ENCODE measurements at regions not wholly inside any gene's neighbourhood (a gene's known extent, or its start where the extent isn't known, plus 50 kb on each side); places are given as distances from the start of the nearest gene placed in this dataset.

DNA sequence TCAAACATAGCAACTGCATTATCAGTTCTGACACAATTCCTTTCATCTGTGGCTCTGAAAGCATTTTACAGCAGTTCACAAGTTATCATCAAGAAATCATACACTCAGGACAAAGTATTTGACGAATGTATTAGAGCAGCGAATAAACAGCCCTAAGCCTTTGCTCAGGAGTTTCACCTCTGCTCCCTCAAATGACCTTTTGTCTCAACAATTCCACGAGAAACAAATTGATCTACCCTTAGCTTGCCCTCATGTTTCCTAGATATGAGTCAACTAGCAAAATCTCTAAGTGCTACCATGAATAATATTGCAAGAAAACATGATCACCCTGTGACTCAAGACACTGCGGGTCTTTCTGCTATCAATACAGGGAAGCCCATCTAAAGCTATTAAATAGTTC, 396.1 kb downstream of the EFNB2 start:
- peak; percentile 17 for DNase-seq (ENCODE audit: low read depth, low spot score)

DNA sequence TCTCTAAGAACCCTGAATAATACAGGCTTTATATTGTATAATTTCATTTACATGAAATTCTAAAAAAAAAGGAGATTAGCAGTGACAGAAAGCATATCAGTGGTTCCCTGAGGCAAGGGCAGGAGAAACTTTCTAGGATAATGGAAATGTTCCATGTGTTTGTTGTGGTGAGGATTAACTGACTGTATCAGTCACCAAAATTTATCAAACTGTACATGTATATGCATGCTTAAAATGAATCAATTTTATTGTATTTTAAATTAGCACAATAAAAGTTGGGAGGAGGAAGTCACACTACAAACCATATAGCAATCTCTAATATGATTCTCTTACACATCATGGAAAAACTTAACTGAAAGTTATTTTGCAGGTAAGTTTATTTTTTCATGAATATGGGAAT, 396.8 kb downstream of the EFNB2 start:
- DNase-seq (ENCODE audit: low read depth, low spot score): no peak

DNA sequence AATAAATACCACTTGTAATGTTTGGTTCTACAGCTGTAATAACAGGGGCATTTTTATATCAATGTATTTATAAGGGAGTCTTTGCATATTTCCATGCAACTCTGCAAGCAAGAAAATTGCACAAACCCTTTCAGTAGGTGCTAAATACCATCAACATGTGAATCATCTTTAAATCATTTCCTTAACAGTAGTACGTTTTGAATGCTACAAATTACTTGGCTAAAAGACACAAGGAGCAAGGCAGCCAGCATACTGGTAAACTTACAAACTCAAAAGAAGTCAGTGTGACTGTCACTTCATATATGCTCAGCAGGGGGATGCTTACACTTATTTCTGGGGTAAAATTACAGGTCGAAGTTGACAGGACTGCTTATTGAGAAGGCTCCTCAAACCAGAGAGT, 402.4 kb downstream of the EFNB2 start:
- peak; percentile 44 for DNase-seq (ENCODE audit: low read depth, low spot score)

DNA sequence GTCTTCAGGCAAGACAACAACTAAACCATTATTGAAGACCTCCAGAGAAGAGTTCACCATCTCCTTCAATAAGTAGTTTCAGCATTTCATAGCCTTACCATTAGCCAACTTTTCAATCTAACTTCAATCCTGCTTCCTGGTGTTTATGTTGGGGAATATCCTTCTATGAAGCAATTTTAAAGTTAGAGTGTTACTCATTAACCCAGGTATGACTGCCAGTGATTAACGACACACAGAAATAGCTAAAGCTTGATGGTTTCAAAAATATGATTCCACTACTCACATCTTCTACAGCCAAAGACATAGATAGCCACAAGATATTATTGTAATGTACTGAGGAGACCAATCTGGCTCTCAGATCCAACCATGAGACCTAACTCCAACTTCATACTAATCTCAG, 403.2 kb downstream of the EFNB2 start:
- DNase-seq (ENCODE audit: low read depth, low spot score): no peak

DNA sequence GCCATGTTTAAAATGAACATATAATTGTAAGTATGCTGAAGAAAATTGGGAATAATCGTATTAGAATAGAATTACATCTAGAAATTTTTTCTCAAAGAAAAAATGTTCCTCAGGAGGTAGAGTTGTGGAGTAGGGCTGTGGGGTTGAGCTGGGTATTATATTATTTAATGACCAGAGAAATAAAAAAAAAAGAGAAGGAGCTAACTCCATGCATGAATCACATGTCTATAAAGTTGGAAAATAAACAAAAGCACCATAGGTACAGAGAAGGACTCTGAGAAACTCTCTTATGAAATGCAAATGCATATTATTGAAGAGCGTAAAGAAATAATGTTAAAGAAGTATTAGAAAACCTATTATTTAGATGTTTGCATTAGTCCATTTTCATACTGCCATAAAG, 405.5 kb downstream of the EFNB2 start:
- DNase-seq (ENCODE audit: low read depth, low spot score): no peak

DNA sequence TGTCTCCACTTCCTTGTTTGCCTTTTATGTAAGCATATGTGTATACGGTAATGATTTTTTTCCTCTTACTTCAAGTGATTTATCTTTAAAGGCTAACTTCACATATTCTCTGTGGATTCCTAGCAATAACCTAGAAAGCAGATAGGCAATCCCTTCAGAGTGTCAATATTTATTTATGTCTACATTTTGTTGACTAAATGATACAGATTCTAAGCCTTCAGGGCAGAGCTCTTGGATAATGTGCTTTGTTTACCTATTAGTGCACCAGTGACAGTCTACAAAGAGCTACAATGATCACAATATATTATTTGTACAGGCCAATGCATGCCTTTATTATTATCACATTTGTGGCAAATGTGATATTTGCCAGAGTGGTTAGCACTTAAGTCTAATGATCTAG, 406.2 kb downstream of the EFNB2 start:
- DNase-seq (ENCODE audit: low read depth, low spot score): no peak

DNA sequence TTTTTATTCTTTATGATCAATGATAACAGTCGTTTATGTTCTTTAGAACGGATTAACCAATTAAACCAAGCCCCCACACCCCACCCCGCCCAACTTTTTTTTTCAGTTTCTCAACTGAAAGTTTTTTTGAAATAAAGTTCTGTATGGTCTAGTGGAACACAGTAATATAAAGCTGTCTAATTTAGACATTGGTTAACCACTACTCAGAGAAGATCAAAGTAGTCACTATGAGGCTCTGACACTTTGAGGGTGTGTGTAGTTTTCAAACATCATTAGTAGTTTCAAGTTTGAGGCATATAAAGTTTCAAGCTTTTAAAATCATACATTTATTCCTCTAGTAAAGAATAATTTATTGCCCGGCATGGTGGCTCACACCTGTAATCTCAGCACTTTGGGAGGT, 413.2 kb downstream of the EFNB2 start:
- no peak for DNase-seq (ENCODE audit: low read depth, low spot score)

DNA sequence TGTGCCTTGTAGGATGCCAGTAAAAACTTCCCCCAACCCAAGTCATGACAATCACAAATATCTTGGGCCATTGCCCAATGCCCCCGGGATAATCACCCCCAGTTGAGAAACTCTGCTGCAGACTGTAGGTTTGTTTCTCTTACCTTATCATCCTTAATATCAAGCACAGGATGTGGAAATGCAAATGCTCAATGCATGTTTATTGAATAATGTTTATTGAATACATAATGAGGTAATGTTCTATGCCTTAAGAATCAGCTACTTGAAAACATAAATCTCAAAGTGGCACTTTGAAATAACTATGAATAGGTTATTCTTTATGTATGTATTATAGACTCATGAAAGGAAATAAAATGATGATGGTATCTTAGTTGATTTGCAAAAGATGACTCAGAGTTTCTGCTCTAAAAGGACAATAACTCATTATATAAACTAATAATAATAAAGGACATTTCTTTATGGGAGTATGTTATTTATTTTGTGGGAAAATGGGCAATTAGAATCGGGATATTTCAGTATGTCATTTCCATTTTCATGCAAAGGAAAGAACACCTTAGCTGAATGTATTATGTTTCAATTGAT, 414.2 kb downstream of the EFNB2 start:
- no peak for DNase-seq (ENCODE audit: low read depth, low spot score)

DNA sequence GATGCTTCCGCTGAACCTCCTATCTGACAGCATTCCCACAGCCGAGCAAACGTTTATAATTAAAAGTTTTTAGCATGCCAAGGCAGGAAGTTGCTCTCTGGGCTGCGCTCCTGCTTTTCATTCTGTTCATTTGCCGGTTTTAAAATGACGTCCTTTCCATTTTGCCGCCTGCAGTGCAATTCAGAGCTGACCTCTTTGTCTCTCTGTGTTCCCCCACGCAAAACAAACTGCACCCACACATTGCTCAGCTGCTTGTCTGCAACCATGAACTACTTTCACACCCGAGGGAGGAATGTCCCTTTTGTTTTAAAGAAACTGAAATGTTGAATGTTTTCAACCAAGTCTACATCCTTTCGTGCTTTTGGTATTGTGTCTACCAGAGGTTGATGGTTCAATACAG, 416.5 kb downstream of the EFNB2 start:
- DNase-seq (ENCODE audit: low read depth, low spot score): no peak

DNA sequence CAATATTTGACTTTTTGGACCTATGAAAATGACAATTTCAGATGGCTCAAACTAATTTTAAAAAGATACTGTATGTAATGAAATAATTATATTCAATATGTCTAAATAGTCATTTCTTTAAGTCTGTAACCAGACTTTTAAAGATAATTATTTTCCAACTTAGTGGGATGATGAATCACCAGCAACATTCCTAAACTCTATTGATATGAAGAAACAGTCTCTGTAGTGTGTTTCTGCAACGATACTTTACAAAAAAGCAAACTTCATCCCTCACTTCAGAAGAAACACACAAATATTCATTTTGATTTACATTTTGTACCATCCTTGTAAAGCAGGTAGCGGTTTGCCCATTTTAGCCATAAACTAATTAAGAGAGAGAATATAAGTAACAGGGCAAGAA, 417.4 kb downstream of the EFNB2 start:
- DNase-seq (ENCODE audit: low read depth, low spot score): no peak

DNA sequence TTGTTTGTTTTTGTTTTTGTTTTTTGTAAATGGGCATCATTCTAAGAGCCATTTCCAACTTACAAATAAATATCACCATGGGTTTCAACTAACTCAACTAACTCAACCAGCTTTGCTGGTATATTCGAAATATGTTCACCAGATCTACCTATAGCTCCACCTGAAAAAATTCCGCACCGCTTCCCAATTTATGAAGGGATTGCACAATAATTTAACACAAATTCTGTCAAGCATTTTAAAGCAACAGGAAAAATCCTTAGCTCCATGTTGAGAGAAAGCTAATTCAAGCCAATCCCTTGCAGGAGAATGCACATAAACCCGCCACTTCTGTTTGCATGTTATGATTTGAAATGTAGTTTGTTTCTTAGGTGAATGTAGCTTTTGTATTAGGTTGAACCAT, 417.8 kb downstream of the EFNB2 start:
- no peak for DNase-seq (ENCODE audit: low read depth, low spot score)

DNA sequence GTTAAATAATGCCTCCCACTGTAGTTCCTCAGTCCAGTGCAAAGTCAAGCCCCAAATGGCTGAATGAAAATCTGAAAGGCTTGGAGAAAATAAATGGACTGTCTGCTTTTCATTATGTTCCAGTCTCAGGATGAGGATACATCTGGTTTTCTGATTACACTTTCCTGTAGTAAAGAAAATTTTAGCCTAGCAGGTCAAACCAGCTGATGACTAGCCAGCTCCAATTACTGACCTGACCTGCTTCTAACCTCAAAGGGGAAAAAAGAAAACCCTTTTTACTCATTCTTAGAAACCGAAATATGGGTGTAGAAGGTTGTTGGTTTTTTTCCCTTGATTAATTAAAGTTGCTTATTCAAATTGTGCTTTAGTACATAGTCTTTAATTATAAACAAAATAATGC, 418.4 kb downstream of the EFNB2 start:
- peak; percentile 57 for DNase-seq (ENCODE audit: low read depth, low spot score)

DNA sequence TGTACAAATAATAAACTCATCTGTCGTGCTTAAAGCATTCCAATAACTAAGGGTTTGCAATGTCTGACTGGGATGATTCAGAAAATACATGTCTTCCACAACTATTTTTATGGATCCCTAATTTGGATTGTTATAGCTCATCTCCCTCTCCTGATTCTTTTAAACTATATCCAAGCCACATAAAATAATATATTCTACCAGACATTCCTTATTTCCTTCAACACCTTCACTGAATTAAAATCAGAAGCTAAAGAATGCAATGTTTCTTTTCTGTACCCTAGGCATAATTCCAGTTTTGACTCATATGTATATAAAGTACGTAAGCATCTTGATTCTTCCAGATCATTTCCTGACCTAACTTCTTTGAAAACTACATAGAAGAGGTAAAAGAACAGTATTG, 420.4 kb downstream of the EFNB2 start:
- DNase-seq (ENCODE audit: low read depth, low spot score): no peak

DNA sequence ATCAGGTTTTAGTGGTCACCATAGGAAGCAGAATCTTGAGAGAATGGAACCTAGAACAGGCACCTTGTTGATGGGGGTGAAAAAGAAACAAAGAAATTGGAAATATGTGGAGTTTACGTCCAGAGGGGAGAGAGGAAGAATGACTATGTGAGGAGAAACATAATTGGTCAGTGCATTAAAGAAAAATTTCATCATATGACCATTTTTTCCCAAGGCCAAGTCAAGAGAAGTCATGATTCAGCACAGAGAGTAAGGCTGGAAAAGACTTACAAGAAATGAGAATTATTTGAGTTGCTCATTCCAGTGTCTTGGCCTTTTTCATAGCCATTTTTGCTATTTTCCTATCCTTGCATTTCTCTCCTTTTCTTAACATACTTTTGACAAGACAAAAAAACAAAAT, 421.7 kb downstream of the EFNB2 start:
- no peak for DNase-seq (ENCODE audit: low read depth, low spot score)

DNA sequence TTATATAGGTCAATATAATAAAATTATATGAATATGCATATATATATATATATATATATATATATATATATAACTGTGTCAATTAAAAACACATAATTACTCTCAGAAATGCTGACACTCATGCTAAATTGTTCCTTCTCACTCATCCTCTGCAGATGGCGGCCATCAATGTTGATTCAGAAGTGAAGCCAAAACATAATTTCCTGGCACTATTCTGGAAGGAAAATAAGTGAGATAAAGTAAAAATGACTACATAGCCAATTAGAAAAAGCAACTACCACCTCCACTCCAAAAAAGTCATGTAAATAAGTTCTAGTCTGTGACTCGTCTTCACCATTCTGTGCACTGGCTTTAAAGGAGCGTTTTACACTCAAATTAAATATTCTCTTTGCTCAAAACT, 423.3 kb downstream of the EFNB2 start:
- no peak for DNase-seq (ENCODE audit: low read depth, low spot score)

DNA sequence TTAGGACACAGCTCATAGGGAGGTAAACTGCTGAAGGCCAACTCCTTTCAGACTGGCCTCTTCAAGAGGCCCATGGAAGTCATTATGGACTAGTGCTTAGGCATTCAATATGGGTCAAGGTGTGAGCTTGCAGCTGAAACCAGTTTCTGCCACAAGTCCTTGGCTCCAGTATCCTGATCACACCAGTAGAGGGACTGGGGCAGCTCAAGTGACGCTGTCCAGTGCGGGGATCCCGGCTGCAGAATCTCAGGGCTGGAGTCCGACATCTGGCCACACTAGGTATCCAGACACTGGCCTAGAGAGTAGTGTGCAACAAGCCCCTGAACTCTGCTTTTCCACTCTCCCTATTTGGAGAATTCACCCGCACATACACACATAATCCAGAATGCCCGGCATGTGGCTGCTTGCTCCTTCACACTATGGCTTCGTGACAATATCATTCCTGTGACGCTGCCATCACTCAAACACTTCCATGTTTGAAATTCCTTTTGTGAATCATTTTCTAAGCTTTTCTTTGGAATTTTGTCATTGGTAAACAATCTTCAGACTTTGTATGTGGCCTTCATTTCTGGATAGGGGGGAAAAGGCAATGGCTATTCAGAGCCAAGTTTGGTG, 425.1 kb downstream of the EFNB2 start:
- no peak for DNase-seq (ENCODE audit: low read depth, low spot score)

DNA sequence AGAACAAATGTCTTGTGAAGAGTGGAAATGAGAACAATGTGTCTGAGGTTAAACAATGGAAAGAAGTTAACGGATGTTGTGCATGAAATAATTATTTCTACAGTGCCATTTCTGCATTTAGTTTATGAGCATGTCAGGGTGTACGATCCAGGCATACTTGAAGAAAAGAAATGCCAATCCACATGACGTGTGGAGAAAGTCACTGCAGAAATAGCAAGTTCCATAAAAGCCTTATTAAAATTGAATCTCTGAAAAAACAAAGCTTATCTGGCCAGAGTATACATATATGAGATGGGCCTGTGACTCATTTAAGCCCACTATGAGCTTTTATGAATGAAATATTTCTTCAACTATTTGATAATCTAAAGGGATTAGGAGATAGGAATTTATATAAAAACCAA, 426.1 kb downstream of the EFNB2 start:
- no peak for DNase-seq (ENCODE audit: low read depth, low spot score)

DNA sequence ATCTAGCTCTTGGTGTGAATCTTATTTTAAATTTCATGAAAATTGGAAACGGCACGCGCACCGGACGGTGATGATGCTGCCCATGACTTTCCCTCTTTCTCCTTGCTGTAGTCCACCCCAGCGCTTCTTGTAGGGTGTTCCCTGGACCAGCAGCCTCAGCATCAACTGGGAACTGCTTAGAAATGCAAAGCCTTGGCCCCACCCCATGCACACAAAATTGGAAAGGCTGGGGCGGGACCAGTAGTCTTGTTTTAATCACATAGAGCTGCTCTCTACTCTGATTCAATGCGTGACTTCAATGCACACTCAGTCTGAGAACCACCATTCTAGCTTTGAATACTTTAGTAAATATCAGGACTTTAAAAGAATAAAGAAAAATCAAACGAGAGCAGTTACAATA, 427.1 kb downstream of the EFNB2 start:
- no peak for DNase-seq (ENCODE audit: low read depth, low spot score)

DNA sequence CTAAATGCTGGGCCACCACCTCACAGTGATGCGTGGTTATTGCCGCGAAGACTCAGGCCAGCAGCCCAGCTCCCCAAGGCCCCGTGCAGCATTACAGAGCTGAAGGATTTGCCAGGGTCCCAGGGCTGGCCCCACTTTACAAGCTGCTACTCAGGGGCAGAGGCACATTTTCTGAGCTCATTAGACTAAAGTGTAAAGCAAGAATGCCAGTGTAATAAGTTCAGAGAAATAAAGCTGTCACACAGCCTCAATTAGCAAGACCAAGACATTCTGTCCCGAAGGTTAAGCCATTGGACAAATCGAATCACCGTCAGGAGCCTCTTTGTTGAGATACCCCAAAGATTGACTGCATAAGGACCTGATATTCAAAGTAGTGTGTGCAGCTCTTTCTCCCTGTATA, 428.4 kb downstream of the EFNB2 start:
- no peak for DNase-seq (ENCODE audit: low read depth, low spot score)

DNA sequence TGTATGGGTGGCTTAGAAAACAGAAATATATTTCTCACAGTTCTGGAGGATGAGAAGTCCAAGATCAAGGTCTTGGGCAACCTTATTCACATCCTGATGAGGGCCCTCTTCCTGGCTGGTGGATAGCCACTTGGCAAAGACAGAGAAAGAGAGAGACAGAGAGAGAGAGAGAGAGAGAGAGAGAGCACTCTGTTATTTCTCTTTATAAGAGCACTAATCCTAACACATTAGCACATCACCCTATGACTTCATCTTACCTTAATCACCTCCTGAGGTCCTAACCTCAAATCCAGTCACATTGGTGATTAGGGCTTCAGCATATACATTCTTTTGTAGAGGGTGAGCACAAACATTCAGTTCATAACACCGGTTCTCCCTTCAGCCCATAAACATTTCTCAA, 430.3 kb downstream of the EFNB2 start:
- DNase-seq (ENCODE audit: low read depth, low spot score): no peak

DNA sequence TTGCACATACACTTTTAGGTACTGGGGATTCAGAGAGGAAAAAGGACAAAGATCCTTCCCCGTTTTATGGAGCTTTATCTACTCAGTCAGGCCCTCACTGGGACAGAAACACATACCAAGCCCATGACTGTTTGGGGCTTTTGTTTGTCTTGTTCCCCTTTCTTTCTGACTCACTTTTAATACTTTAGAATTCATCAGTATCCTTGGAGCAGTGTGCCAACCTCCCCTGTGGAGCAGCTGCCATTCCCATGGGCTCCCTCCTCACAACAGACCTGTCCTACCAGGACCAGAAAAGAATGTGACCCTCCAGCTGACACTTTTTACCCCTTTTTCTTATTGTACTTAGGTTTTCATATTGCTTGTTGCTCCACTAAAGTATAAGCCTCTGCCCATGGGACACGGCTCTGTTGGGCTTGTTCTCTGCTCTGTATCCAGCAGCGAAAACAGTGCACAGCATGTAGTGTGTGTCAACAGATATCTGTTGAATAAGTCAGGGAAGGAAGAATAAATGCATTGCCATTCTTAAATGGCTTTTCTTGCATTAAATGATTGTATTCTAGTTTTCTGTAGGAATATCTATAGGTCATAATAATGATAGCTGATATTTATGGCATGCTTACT, 431.1 kb downstream of the EFNB2 start:
- DNase-seq (ENCODE audit: low read depth, low spot score): peak; percentile 46

DNA sequence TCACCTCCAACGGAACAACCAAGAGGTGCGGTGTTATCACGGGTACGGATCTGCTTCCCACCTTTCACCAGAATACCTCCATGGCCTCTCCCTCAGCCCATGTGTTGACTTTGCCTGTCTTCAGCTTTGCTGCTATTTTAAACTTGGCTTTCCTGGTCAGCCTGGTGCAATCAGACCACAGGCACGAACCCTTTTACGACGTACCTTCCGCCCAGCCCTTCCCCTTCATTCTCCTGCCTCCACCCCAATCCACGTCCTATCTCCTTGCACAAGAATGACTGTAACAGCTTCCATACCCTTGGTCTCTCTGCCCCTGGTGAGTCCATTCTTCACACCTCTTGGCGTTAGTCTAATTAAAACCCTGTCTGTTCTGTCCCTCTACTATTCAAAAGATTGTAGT, 431.7 kb downstream of the EFNB2 start:
- DNase-seq (ENCODE audit: low read depth, low spot score): no peak

DNA sequence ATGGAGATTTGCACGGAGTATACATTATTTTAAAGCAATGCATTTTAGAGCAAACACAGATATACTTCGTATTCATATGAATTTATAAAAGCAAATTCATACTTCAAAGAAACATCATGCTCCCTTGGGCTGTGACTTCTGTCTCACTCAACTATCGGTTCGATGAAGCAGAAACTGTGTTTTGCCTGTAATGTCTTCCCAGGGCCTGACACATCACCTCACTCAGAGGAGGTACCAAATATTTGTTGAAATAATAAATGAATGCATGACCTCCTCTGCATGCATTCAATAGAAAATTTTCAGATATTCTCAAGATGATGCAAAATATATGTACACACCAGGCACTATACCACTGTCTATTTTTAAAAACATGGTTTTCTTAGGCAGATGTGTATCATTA, 432.7 kb downstream of the EFNB2 start:
- no peak for DNase-seq (ENCODE audit: low read depth, low spot score)

DNA sequence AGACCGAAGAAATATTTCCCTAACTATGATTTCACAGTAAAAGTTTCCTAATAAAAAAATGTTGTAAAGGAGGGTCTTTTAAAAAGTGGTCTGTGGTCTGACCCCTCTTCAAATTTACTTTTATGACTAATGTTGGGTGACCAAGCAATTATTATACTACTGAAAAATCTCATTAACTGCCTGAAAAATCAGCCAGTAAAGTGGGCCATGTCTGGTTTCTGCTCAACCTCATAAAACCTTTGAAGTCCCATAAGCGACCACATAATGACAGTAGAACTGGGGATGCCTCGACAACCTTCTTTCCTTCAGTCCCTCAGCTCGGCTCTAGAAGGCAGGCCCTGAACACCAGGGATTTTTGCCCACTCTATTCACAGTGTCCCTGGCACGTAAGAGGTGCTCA, 434.3 kb downstream of the EFNB2 start:
- no peak for DNase-seq (ENCODE audit: low read depth, low spot score)

Data from pulmonary artery endothelial cell (primary cell).